Osteocyte (in vitro differentiated cells): ENCODE measurements at regions not wholly inside any gene's neighbourhood (a gene's known extent, or its start where the extent isn't known, plus 50 kb on each side); places are given as distances from the start of the nearest gene placed in this dataset.
"Not testable (repeated sequence)": the region's sequence is repeated elsewhere in the genome, so short reads cannot be mapped to it uniquely, and the experiment has no call there.

Experiments
- DNase-seq: peaks from one replicate; pipeline ENCODE4 v3.0.0; 2021; ENCODE audit warnings: mixed read lengths; ENCODE audit not compliant: unreplicated experiment; ENCODE audit errors: extremely low spot score
- H3K27ac Mint-ChIP-seq: one replicate; pipeline ENCODE4 v1.8.0; 2021; ENCODE audit warnings: mild to moderate bottlenecking, mixed read lengths; ENCODE audit not compliant: unreplicated experiment
- H3K27me3 Mint-ChIP-seq: one replicate; pipeline ENCODE4 v1.8.0; 2021; ENCODE audit warnings: mixed read lengths; ENCODE audit not compliant: unreplicated experiment
- H3K36me3 Mint-ChIP-seq: one replicate; pipeline ENCODE4 v1.8.0; 2021; ENCODE audit warnings: mixed read lengths; ENCODE audit not compliant: unreplicated experiment
- H3K4me1 Mint-ChIP-seq: one replicate; pipeline ENCODE4 v1.8.0; 2021; ENCODE audit warnings: mixed read lengths; ENCODE audit not compliant: unreplicated experiment
- H3K4me3 Mint-ChIP-seq: one replicate; pipeline ENCODE4 v1.8.0; 2021; ENCODE audit warnings: mild to moderate bottlenecking, moderate library complexity, mixed read lengths; ENCODE audit not compliant: unreplicated experiment
- H3K9me3 Mint-ChIP-seq: one replicate; pipeline ENCODE4 v1.8.0; 2021; ENCODE audit warnings: mixed read lengths; ENCODE audit not compliant: unreplicated experiment
- TF ChIP-seq, protein P1 (sequence below): fragments of 200-600 bp; sonication (generic); IDR thresholded peaks from 2 replicates; pipeline ENCODE4 v1.5.0; 2021; ENCODE audit warnings: antibody characterized with exemption, mild to moderate bottlenecking, moderate library complexity

DNA sequence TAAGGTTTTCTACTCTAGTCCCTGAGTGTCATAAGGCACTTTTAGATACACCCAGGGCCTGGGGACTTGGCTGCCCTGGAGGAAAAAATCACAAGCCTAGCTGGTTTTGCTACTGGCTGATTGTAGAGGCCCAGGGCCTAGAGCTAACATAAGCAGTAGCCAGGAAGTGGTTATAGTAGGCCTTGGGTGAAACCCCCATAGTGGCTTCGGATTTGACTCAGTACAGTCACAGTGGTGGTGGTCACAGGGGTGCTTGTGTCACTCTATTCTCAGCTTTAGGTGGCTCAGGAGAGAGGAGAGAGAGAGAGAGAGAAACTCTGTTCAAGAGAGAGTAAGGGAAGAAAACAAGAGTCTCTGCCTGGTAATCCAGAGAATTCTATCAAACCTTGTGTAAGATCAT, 194.5 kb upstream of the EDA2R start:
- H3K36me3 Mint-ChIP-seq: no peaks in the 10 kb centered on the region
- TF ChIP-seq, protein P1, sequence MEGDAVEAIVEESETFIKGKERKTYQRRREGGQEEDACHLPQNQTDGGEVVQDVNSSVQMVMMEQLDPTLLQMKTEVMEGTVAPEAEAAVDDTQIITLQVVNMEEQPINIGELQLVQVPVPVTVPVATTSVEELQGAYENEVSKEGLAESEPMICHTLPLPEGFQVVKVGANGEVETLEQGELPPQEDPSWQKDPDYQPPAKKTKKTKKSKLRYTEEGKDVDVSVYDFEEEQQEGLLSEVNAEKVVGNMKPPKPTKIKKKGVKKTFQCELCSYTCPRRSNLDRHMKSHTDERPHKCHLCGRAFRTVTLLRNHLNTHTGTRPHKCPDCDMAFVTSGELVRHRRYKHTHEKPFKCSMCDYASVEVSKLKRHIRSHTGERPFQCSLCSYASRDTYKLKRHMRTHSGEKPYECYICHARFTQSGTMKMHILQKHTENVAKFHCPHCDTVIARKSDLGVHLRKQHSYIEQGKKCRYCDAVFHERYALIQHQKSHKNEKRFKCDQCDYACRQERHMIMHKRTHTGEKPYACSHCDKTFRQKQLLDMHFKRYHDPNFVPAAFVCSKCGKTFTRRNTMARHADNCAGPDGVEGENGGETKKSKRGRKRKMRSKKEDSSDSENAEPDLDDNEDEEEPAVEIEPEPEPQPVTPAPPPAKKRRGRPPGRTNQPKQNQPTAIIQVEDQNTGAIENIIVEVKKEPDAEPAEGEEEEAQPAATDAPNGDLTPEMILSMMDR: no peak
- H3K27ac Mint-ChIP-seq: no peak overlapping the region
- H3K4me3 Mint-ChIP-seq: no peak overlapping the region
- H3K27me3 Mint-ChIP-seq: no peaks in the 10 kb centered on the region
- peaks cover 66% of the 10 kb centered on the region for H3K9me3 Mint-ChIP-seq
- no peak for DNase-seq
- H3K4me1 Mint-ChIP-seq: no peaks in the 10 kb centered on the region

DNA sequence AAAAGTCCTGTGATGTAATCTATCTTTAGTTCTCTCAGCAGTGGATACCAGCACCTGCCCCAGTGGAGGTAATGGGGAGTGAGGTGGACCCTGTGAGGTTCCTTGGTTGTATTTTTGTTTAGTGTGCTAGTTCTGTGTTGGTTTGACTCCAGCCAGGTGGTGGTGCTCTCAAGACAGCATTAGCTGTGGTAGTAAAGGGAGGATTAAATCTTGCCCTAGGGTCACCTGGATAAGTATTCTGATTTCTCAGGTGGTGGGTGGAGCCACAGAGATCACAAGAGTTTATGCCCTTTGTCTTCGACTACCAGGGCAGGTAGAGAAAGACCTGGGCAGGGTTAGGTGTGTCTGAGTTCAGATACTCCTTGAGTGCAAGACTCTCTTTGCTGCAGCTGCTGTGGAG, 176.3 kb upstream of the EDA2R start:
- H3K4me3 Mint-ChIP-seq: no peak overlapping the region
- TF ChIP-seq, protein P1: no peak
- H3K9me3 Mint-ChIP-seq: peaks cover 59% of the 10 kb centered on the region
- no peak for DNase-seq
- no peaks in the 10 kb centered on the region for H3K4me1 Mint-ChIP-seq
- H3K27me3 Mint-ChIP-seq: no peaks in the 10 kb centered on the region
- no peaks in the 10 kb centered on the region for H3K36me3 Mint-ChIP-seq
- no peak overlapping the region for H3K27ac Mint-ChIP-seq

DNA sequence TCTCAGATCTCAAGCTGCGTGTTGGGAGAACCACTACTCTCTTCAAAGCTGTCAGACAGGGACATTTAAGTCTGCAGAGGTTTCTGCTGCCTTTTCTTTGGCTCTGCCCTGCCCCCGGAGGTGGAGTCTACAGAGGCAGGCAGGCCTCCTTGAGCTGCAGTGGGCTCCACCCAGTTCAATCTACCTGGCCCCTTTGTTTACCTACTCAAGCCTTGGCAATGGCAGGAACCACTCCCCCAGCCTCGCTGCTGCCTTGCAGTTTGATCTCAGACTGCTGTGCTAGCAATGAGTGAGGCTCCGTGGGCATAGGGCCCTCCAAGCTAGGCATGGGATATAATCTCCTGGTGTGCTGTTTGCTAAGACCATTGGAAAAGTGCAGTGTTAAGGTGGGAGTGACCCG, 155.6 kb upstream of the EDA2R start:
- peak; percentile 69 for DNase-seq
- H3K36me3 Mint-ChIP-seq, H3K4me1 Mint-ChIP-seq, H3K4me3 Mint-ChIP-seq, H3K27me3 Mint-ChIP-seq, H3K27ac Mint-ChIP-seq: not testable (repeated sequence)
- peaks cover 43% of the 10 kb centered on the region for H3K9me3 Mint-ChIP-seq

DNA sequence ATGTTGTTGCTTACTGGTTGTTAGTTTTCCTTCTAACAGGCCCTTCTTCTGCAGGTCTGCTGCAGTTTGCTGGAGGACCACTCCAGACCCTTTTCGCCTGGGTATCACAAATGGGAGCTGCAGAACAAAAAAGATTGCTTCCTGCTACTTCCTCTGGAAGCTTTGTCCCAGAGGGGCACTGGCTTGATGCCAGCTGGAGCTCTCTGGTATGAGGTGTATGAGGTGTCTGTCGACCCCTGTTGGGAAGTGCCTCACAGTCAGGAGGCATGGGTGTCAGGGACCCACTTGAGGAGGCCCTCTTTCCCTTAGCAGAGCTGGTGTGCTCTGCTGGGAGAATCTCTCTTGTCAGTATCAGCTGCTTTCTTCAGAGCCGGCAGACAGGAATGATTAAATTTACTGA, 127.4 kb upstream of the EDA2R start:
- H3K36me3 Mint-ChIP-seq: no peaks in the 10 kb centered on the region
- H3K27ac Mint-ChIP-seq: no peak overlapping the region
- TF ChIP-seq, protein P1: no peak
- H3K4me3 Mint-ChIP-seq: no peak overlapping the region
- H3K27me3 Mint-ChIP-seq: no peaks in the 10 kb centered on the region
- DNase-seq: no peak
- H3K9me3 Mint-ChIP-seq: peaks cover 40% of the 10 kb centered on the region
- H3K4me1 Mint-ChIP-seq: no peaks in the 10 kb centered on the region

DNA sequence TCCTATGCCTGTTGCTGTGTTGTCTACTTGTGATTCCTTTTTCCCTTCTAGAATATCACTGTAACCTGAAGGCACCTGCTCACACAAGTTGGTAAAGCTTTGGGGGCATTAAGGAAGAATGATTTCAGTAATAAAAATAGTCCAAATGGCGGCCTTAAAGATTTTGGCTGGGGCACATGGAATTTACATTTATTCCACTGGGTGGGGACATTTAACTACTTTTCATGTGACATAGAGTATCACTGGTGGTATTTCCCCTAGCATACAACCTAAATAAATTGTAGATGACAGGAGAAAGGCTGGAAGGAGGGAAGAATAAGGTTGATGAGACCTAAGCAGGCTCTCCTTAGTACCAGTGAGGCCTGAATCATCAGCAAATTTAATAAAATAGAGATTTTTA, 121.8 kb upstream of the EDA2R start:
- no peak overlapping the region for H3K4me3 Mint-ChIP-seq
- no peaks in the 10 kb centered on the region for H3K27me3 Mint-ChIP-seq
- peaks cover 31% of the 10 kb centered on the region for H3K9me3 Mint-ChIP-seq
- no peaks in the 10 kb centered on the region for H3K4me1 Mint-ChIP-seq
- TF ChIP-seq, protein P1: no peak
- no peak overlapping the region for H3K27ac Mint-ChIP-seq
- no peaks in the 10 kb centered on the region for H3K36me3 Mint-ChIP-seq
- DNase-seq: no peak

DNA sequence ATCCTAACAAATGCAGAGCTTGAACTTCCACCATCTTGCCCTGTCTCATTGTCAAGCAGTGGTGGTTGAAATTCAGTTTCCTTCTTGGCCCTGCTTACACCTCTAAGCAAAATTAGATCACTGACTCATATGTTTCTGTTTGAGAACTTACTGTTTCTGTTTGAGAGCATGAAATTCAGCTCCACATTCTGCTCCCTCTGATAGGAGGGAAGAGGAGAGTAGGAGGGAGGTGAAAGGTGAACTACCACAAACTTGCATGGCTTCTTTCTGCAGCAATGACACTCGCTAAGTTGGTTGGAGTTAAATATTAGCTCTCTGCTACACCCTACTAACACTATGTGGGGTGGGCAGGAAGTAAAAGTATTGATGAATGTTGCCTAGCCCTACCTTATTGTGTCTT, 117.8 kb upstream of the EDA2R start:
- Mint-ChIP-seq H3K27me3 (no peaks in the 10 kb centered on the region), H3K9me3 (peaks cover 20% of the 10 kb centered on the region), H3K4me1 (no peaks in the 10 kb centered on the region), H3K36me3 (no peaks in the 10 kb centered on the region), H3K27ac (no peak overlapping the region), H3K4me3 (no peak overlapping the region)
- TF ChIP-seq, protein P1: no peak
- DNase-seq: no peak
